ENCODE measurements at regions not wholly inside any gene's neighbourhood (a gene's known extent, or its start where the extent isn't known, plus 50 kb on each side); places are given as distances from the start of the nearest gene placed in this dataset.

- TF ChIP-seq CTCF (IDR thresholded peaks at IDR 0.05; ENCODE audit: poor library complexity): no peak
- TF ChIP-seq EZH2phosphoT487 (IDR thresholded peaks at IDR 0.05; ENCODE audit: low read depth, severe bottlenecking, unreplicated experiment): no peak
- TF ChIP-seq EZH2 (IDR thresholded peaks at IDR 0.05; ENCODE audit: borderline replicate concordance): no peak
Measured at GRCh38 chr18:68186039-68186438, 528.9 kb downstream of the TMX3 start.

Data from hepatocyte (in vitro differentiated cells).